NCI-H1105 treated with DMSO at 0.1 percent for 48 hours (cell line): ENCODE measurements at regions not wholly inside any gene's neighbourhood (a gene's known extent, or its start where the extent isn't known, plus 50 kb on each side); places are given as distances from the start of the nearest gene placed in this dataset.
A peak's percentile ranks its signal among the peaks of the same experiment; 100 is the strongest.

Experiments used
- DNase-seq: peaks from one replicate; lab custom pipeline; 2025; lab: John Stamatoyannopoulos, UW

GRCh38 chr20:39489986-39490560 lies 527.9 kb downstream of the DHX35 start:
- no peak for DNase-seq

DNA sequence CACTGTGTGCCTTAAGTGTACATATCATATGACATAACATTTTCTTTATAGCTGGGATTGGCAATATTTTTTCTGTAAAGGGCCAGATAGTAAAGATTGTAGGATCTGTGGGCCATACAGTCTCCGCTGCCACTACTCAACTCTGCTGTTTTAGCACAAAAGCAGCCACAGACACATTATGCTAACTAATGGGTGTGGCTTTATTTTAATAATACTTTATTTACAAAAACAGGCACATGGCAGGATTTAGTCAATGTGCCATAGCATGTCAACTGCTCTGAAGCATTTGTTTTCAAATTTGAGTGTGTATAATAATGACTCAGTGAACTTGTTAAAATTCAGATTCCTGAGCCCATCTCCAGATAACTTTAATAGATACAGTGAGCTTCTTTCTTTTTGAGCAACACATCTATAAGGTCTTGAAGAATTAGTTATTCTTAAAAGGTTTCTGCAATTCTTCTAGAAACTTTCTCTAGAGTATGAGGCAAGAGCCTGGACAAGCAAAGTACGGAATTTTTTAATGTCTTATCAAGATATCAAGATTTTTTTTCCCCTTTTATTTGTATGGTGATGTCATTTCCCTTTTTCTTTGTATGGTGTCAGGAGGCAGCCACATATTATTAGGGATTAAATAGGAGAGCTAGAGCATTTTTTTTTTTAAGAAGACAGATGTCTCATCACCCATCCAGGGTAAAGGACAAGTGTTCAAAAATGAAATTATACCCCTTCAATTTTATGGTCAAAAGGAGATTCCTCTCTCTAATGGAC lies 518.3 kb downstream of the DHX35 start:
- DNase-seq: peak; percentile 6

DNA sequence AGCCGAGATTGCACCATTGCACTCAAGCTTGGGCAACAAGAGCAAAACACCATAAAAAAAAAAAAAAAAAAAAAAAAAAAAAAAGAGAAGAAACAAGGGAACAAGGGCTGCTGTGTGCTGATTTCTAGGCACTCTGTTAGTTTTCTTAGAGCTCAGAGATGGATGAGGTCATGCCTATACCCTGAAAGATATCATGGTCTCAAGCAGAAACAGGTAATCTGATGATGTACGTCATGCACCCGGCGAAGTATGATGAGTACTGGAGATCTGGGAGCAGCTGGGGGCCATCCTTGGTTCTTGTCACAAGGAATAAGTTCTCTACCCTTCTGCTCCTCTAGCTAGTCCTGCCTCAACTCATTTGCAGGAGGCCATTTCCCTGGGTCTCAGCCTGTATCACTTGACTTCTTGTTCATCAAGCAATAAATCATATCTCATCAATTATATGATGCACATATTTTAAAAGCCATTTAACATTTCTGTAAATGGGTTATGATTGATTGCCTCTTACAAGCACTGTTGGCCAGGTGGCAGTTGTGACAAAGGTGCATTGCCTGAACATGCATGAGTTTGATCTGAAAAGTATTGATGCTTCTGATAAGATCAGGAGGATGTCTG lies 517.2 kb downstream of the DHX35 start:
- peak; percentile 64 for DNase-seq

DNA sequence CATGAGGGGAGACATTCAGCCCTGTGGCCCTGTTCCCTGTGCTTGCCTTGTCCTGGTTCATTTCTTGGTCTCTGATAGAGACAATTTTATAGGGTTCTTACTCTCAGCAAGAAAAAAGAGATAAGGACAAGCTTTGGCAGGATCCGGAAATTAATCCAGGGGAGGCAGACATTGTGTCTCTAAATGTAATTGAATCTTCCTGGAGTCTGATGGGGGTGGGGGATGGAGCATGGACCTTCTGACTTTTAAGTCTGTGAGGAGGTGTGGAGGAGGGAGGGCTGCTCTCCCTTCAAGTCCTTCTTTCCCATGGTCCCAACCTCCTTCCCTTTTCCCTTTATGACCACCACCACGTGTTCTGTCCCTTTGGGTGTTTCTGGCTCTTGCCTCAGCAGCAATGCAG lies 512.7 kb downstream of the DHX35 start:
- DNase-seq: no peak

GRCh38 chr20:39473536-39473935 lies 511.4 kb downstream of the DHX35 start:
- no peak for DNase-seq

GRCh38 chr20:39468703-39469102 lies 506.6 kb downstream of the DHX35 start:
- DNase-seq: no peak

- no peak for DNase-seq
Observed at GRCh38 chr20:39464238-39464637, 502.1 kb downstream of the DHX35 start.

GRCh38 chr20:39462416-39462945 lies 500.3 kb downstream of the DHX35 start:
- no peak for DNase-seq

DNA sequence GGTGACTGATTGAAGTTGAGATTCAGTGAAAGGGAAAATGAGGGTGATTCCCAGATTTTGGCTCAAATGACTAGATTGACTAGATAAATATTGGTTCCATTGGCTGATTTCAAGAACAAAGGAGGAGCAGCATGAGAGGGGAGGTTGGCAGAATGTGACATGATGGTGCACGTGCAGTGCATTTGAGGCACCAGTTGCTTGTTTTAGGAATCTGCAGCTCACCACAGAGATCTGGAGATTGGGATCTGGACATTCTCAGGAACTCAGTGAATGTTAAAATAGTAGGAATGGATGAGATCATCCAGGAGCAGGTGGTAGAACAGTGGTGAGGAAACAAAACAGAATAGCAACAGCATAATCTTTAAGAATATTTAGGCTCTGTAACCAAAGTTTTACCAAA lies 496.3 kb downstream of the DHX35 start:
- no peak for DNase-seq

GRCh38 chr20:39453890-39454289 lies 491.7 kb downstream of the DHX35 start:
- no peak for DNase-seq

DNA sequence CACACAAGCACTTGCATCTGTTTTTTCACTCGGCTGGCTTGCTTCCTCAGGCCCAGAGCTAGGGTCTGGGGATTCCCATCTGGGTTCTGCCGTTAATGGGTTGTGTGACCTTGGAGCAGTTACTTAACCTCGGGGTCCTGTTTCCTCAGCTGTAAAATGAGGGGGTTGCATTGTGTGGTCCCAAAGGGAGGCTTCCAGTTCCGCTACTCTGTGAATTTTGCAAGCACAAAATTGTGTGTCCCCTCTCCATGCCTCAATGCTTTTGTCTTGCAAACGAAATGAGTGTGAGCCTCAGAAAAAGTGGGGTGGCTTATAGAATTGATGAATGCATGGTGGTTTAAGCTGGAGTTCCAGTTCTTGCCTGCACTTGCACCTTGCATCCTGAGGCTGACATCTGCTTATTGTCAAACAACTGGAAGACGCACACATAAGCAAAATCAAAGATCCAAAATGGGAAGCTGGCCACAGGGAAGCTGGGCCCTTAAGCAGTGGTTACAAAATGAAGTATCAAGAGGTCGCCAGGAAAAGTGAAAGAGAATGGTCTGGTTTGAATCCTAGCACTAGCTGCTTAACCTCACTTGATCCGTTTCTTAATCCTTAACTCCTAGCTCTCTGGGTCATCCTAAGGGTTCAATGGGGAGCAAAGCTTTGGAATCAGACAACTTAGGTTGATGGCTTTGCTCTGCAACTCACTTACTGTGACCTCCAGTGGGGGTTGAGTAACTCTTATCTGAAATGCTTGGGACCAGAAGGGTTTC lies 490.6 kb downstream of the DHX35 start:
- no peak for DNase-seq

GRCh38 chr20:39451386-39451785 lies 489.2 kb downstream of the DHX35 start:
- DNase-seq: no peak

GRCh38 chr20:39446397-39446796 lies 484.3 kb downstream of the DHX35 start:
- DNase-seq: no peak

DNA sequence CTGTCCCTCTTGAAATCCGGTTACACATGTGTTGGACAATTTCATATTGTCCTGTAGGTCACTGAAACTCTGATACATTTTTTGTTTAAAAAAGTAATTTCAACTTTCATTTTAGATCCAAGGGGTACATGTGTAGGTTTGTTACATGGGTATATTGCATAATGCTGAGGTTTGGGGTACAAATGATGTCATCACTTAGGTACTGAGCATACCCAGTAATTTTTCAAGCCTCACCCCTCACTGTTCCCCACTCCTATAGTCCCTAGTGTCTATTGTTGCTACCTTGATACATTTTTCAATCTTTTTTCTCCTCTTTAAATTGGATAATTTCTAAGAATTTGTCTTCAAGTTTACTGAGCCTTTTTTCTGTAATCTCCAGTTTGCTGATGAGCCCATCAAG lies 483.0 kb downstream of the DHX35 start:
- DNase-seq: no peak

DNA sequence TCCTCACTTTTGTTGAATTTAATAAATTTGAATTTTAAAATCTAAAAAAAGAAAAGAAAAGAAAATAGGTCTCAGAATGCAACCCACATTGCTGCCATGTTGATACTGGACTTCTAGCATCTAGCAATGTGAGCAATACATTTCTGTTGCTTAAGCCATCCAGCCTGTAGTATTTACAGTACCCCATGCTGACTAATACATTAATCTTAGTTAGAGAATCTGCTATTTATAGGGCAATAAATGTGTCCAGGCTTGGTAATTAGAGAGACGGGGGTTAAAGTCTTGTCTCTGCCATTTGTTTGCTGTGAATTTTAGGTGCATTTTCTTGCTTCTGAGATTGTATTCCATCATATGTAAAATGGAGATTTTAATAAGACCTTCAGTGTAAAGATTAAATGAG lies 471.3 kb downstream of the DHX35 start:
- no peak for DNase-seq

GRCh38 chr20:39431091-39431880 lies 469.1 kb downstream of the DHX35 start:
- no peak for DNase-seq

GRCh38 chr20:39429726-39430125 lies 467.6 kb downstream of the DHX35 start:
- DNase-seq: no peak

GRCh38 chr20:39424962-39425678 lies 463.0 kb downstream of the DHX35 start:
- no peak for DNase-seq

DNA sequence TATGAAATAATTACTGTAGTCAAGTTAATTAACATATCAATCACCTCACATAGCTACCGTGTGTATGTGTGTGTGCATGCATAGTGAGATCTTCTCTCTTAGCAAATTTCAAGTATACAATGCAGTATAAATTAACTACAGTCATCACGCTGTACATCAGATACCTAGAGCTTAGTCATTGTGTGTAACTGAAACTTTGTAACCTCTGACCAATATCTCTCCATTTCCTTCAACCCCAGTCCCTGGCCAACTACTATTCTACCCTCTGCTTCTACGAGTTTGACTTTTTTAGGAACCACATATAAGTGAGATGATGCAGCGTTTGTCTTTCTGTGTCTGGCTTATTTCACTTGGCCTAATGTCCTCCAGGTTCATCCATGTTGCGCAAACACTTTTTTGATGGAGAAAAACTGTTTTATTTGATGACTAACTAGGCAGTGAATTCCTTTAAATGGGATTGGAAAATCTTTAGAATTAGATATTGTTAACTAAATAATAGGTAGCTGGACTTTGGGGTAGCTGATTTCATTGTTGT lies 459.5 kb downstream of the DHX35 start:
- no peak for DNase-seq

DNA sequence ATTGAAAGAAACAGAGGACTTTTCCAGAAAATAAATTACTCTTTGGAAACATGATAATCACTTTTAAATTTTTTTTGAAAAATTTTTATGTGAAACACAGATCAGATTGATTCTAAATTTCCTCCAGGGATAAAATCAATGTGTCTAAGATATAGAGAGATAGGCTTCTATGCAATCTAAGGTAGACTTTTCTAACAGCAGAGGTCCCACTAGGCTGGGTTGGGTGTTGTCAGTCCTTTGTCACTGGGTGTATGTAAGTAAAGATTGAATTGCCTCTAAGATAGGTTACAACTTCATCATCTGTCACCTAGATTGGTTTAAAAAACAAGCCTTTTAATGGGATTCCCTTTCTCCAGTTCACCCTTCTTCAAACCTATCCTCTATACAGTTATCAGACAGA lies 449.9 kb downstream of the DHX35 start:
- DNase-seq: no peak

DNA sequence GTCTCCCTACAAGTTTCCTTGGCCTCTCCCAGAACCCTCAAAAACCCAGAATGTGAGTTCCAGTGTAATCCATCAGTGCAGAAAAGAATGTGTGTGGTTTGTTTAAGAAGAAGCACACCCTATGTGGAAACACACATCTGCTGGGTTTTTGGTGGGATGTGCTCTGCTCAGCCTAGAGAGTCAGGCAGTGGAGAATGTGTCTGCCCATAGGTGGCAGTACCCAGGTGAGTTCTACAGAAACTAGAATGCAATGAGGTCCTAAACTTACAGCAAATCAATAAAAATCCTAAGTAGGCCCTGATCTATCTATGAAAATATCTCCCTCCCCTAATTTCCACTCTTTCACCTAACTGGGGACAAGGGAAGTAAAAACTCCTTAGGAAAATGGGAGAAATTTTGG lies 437.3 kb downstream of the DHX35 start:
- no peak for DNase-seq
